HS-5 (cell line): ENCODE measurements at regions not wholly inside any gene's neighbourhood (a gene's known extent, or its start where the extent isn't known, plus 50 kb on each side); places are given as distances from the start of the nearest gene placed in this dataset.
"Not testable (repeated sequence)": the region's sequence is repeated elsewhere in the genome, so short reads cannot be mapped to it uniquely, and the experiment has no call there.

Source experiments
- DNase-seq: peaks from one replicate; pipeline ENCODE4 v3.0.0-alpha.2; 2012; ENCODE audit warnings: low read depth

DNA sequence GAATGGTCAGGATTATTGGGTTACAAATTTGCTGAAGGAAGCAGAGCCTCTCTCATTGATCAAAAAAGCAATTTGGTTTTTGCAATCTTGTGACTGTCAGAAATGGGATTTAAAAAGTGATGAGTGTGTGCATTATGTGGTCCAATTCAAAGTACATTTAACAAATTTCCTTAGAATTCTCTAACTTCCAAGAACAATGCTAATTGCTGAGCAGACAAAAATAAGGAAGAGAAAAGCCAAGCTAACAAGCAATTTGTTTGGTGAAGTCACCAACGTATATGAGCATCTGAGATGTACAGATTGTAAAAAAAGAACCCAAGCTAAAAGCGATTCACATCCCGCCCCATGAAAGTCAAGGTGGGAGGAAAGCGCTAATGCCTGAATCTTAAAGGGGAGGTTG lies 1643.9 kb downstream of the CDH8 start:
- no peak for DNase-seq

DNA sequence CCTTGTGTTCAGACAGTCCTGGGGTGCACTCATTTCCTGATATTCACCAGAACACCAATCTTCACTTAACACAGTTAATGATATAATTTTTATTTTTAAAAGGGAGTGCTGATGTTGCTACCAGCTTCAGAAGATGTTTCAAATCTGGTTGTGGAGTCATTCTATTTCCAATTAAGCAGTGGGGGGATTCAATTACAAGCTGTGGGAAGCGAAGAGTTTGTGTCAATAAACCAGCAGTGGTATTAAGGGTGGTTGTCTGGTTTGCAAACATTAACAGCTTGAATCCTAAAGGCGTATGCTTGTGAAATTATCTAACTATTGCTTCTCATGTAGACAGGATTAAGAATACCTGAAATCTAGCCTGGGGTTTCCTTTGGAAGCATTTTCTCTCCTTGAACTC lies 1637.5 kb upstream of the GOT2 start:
- DNase-seq, result no peak

DNA sequence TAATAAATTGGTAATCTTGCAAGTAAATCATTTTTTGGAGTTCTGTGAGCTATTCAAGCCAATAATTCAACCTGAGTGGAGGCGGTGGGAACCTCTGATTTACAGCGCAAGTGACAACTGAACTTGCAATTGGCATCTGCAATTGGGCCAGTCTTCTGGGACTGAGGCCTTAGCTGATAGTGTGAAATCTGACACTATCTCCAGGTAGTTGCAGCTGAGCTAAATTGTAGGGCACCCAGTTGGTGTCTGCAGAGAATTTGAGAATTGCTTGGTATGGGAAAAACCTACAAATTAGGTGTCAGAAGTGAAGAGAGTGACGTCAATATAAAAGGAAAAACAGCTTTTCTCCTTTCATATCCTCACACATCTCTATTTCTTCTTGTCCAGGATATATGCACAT lies 1633.6 kb upstream of the GOT2 start:
- no peak for DNase-seq

DNA sequence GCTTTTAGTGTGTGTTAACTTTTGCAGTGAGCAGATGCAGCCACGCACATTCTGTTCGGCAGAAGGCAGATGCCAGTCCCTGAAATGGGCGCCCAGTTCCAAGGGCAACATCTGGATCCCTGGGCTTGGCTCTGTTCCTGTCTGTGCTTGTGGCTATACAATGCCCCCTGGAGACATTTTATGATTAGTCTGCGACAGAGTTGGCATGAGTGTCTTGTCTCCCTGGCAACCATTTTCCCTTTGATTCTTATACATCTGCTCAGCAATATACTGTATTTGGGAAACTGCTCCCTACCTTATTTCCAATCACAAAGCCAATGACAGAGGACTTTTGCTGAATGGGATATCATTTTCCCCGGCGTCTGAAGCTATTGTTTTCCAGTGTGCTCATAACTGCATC lies 1629.5 kb upstream of the GOT2 start:
- no peak for DNase-seq

DNA sequence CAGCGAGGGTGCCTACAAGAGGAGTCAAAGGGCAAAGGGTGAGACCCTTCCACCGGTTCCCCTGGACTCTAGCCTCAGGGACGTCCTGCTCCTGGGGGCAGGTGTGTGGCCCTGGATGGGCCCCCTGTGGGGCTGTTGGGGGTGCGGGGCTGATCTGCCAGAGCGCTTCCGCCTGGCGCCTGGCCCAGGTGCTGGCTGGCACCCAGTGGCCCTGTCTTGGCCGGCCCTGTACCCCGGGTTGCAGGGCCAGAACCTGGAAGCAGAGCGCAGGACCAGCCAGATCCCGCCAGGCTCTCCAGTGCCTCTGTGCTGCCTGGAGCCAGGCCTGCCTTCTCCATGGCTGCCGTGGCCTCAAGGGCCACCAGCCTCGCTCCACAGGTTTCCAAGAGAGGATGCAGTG lies 1625.8 kb upstream of the GOT2 start:
- DNase-seq, result not testable (repeated sequence)

DNA sequence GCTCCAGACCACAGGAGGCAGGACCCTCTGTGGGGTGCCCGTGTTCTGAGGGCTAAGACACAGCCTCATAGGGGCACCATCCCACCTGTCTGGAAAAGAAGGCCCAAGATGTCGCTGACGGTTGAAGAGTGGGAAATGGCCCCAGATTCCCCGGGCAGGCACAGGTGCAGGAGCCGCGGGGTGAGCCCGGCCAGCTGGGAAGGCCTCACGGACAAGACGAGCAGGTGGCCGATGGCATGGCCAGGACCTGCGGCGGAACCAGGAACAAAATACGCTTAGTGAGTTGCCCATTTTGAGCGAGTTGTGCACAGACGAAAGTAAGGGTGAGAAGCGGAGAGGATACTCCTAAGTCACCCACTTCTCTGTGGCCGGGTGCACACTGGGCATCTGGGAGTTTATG lies 1625.3 kb upstream of the GOT2 start:
- DNase-seq, result not testable (repeated sequence)

DNA sequence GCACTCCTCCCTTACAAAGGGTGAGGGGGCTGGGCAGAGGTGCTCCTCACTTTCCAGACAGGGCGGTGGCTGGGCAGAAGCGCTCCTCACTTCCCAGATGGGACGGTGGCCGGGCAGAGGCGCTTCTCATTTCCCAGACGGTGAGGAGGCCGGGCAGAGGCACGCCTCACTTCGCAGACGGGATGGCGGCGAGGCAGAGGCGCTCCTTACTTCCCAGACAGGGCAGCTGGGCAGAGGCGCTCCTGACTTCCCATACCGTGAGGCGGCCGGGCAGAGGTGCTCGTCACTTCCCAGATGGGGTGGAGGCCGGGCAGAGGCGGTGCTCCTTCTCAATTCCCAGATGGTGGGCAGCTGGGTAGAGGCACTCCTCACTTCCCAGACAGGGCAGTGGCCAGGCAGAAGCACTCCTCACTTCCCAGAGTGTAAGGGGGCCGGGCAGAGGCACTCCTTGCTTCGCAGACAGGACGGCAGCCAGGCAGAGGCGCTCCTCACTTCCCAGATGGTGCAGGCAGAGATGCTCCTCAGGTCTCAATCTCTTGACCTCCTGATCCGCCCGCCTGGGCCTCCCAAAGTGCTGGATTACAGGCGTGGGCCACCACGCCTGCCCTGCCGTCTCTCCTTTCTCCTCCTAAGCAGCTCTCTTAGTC lies 1623.9 kb upstream of the GOT2 start:
- DNase-seq, result not testable (repeated sequence)

DNA sequence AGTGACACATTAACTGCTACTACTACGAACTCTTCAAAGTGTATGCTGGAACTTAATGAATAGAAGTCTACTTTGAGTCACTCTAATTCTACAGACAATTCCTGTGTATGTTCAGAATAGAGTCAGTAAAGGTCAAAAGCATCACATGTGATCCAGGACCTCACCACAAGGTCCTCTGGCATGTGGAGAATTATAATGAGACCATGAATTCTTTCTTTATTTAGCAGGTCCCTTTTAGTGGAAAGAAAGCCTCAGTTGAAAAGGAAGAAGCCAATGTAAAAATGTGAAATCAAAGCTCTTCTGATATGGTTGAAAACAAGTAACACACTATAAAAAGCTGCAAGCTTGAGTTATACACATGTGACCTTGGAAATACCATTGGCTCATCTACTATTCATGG lies 1612.1 kb upstream of the GOT2 start:
- DNase-seq, result no peak

DNA sequence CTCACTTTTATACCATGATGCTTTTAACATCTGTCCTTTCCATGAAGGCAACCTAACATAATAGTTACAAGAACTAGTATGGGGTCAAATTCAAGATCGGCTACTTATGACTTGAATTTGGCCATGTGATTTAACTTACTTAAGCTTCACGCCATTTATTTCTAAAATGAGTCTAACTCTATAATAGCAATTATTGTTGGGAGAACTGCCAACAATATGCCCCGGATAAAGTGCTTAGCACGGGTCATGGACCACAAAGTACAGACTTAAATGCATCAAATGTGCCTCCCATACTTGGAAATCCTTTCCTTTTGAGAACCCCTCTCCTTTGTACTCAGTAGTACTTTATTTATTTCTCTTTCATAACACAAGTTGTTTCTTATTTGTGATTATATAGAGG lies 1603.6 kb upstream of the GOT2 start:
- no peak for DNase-seq

DNA sequence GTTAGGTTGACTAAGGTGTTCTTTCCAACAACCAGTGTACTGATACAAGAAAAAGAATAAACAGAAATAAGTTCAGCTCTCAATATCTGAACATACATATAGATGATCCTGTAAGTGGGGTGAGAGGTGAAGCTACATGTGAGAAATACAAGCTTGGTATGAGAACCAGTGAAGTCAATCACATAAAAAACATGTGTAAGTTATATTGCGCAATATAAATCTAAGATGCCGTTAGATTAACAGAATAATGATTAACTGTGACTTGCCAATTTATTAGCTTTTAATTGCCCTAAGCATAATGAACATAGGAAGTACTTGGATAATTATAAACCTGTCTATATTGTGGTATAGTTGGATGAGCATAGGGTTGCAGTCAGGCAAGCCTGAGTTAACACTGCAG lies 1597.1 kb upstream of the GOT2 start:
- no peak for DNase-seq

DNA sequence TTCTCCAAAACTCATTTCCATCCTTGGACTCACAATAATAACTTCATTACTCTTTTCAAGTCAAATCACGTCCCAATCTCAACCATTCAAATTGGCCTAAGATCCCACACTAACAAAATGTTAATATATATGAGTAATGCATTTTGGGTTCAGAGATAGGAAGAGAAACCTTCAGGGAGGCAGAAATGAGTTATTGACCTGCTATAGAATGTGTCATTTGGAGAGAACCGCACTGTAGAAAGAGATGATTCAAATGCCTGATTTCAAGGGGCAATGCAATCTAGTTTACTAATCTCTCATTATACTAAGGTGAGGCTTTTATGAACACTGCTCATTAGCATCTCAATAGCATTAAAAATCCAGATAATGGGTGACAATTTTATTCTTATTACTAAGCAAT lies 1595.0 kb upstream of the GOT2 start:
- peak; percentile 36 for DNase-seq

DNA sequence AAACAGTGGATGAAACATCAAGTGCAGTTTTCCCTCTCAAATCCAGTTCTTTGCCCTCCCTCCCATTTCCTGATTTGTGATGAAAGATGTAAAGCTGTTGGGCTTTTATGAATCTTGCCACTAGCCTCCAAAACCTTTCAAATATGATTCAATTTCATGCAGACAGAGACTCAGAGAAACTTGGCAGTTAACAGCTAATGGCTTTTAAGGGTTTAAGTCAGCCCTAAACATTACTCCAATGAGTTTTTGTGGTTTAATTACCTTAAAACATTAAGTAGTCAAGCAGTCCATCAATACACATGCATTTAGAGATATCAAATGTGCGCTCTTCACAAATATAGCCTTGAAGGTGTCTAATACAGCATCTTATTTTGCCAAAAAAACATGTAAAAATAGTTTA lies 1594.0 kb upstream of the GOT2 start:
- DNase-seq, result no peak

DNA sequence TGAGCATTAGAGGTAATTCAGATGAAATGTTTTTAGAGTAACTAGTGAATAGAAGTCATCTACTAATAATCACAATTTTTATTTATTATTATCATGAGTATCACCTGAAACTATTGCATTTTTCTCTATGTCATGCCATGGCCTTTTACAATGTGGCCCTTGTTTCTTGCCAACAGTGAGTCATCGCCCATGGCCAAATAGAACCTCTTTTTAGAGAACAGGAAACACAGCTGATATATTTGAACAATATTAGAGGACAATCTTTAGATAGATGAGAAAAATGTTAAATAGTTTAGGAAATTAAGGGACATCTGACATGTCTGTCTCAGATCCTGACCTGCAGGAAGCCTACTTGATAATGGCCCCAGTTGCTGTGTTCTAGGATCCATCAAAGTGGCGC lies 1584.4 kb upstream of the GOT2 start:
- no peak for DNase-seq

DNA sequence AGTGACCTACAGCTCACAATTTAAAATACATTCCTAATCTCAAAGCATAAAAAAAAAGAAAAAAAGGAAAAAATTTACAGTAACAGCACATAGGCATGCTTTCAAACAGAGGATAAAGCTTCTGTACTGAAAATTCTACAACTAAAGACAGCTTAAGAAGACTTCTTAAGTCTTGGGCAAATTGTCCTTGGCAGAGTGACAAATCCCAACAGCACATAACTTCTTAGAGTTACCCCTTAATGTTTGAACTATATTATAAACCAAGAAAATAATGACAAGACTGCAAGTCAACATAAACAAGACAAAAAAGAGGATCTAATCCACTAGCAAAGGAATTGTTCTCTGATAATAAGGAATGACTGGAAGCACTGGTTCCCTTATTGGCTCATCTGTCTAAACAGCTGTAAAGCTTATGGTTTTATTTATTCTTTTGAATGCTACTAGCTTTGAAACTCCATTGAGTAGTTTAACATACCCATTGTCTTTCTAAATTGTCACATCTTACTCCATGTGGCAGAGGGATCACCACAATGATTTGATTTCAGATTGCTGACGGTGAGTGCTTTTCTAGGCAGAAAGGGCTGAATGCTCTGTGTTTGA lies 1576.8 kb upstream of the GOT2 start:
- DNase-seq, result no peak

DNA sequence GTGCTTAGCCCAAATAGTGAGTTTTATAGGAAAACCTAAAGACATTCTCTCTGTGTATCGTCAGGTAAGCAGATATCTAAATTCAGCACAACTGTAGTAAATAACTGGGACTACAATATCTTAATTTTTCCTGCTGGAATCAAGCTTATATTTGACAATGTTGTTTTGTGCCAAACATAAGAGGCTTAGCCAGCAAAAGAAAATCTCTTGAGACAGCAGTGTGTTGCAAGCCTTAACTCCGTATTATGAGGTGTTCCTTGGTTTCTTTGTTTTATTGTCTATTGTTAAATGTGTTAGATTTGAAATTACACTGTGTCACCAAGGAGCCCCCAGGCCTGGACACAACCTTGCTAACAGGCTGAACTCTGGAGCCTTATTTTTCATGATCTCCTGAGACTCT lies 1570.6 kb upstream of the GOT2 start:
- no peak for DNase-seq

DNA sequence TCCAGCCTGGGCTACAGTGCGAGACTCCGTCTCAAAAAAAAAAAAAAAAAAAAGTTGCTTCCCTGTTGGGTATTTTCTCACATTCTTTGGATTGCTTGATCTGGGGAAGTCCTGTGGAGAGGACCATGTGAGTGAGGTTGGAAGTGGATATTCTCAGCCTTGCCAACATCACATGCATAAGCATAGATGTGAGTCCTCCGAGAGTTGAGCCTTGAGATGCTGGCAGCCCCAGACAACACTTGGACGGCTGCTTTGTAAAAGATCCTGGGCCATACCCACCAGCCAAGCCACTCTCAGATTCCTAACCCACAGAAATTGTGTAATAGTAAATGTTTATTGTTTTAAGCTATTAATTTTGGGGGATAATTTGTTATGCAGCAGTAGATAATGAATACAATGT lies 1570.0 kb upstream of the GOT2 start:
- no peak for DNase-seq

DNA sequence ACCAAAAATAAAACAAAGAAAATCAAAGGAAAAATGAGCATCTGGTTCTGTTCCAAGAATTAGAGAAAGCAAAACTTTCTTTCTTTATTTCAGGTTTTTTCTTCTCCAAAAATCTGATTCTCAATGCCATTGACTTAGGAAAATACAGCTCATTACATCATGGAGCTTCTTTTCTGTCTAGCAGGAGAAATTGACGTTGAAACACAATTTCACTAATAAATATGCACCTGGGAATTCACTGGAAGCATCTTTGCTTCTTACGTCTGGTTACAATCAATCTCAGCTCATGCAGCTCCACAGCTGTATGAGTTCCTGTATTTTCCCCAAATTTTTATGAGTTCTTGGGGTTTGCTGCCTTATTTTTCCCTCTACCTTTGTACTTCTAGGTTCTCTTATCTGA lies 1568.6 kb upstream of the GOT2 start:
- no peak for DNase-seq

DNA sequence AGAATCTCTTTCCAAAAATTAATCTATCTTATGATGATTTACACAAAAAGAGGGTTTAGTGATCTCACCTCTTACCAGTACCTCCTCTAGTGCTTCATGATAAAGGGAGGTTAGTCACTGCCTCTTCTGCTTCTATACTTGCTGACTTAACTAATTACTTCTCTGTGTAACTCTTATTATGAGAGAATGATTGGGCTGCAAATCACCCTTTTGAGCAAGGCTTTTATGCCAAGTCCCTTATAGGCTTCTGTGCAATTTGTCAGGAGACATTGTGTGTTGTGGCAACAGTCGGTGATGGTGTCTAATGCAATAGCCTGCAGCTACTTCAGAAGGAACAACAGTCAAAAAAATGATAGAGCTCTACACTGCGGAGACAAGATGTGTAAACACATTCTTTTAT lies 1568.1 kb upstream of the GOT2 start:
- no peak for DNase-seq

DNA sequence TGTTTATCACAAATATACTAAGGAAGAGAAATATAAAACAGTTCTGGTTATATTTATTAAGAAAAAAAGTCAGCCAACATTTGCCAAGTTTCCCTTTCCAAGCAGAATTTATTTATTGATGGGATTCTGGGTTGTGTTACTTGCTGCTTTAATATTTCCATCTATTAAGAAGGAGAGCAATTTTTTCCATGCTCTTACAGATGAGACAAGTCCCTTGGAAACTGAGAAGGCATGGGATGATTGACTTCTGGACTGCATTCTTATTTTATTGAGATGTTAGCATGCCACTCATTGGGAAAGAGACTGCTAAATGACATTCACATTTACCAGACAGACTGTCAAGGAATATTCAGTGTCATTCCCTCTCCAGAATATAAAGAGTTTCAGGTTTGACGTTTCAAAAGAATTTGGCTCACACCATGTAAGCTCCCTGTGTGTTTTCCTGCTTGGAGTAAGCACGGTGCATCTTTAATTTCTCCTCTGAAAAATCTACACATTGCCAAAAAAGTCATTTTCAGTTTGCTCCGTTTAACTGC lies 1565.2 kb upstream of the GOT2 start:
- DNase-seq, result no peak

DNA sequence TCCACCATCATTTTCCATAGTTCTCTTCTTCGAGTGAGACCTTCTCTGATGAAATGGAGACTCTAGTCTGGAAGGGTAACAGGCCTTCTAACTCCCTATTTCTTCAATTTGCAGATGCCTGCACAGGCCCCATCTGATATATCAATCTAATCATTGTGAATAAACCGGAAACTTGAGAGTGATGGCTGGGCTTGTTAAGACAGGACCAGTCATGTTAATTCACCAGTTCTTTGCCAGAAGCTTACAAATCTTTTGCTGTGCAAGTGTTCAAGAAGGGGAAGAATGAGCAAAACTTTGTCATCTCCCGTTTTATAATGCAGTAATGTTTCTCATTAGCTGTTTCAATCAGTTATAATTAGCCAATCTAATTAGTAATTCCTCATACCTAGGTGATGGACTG lies 1561.3 kb upstream of the GOT2 start:
- no peak for DNase-seq

DNA sequence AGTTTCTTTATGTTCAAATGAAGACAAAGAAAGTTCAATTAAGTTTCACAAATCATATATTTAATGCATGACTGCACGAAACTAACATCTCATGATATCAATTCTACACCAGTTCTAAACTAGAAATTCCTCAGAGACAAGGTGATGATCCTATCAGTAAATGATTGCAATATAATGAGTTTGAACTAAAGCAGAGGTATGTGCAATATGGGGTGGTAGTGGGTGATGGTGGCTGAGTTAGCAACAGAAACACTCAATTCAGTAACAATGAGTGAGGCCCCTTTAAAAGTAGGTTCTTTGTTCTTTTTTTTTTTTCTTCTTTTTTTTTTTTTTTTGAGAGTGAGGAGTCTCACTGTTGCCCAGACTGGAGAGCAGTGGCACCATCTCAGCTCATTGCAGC lies 1551.7 kb upstream of the GOT2 start:
- no peak for DNase-seq

DNA sequence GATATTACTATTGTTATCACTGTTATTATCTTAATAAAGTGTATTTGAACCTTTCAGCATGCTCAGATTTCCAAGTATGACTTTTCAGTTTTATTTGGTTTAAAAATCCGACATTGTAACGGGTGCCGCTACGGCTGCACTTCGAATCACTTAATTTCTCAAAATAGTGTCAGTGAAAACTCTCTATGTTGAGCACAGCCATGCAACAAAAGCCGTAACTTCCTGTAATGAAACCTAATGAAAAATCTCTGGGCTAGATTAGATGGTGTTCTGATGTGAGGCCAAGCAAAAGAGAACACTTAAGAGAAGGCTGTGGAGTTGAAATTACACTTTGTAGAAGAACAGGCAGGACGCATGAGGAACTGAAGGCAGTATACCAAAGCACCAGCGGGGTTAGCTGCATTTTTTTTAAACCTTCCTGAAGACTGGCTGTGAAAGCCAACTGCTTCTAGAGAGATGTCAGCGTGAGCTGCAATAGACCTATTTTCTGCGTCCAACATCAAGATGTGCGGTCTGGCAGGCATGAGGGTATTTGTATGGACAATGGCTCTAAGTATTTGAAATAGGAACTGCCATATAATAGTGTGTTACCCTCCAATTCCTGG lies 1545.0 kb upstream of the GOT2 start:
- DNase-seq, result no peak

DNA sequence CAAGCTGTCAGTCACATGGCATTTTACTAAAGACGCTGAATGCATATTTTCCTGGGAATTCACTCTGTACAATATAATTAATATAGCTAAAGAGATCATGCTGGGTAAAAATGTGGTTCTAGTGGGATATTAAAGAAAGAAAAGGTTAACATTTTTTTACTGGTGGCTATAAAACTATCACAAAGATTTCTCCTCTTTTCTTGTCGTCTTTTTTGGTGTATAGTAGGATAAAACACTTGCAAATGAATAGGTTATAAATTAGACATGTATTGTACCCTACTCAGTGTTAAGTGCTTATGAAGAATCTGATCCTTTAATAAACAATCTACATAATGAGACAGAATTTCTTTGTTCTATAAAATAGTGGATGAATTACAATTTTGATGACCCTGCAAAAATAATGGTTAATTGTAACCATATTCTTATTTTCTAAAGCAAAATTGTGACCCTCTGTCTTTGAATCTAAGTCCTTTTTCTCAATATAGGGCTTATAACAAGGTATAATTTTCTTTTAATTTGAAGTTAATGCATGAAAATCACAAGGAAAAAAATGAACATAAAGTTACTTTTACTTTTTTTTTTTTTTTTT lies 1540.4 kb upstream of the GOT2 start:
- DNase-seq, result no peak
